ENCODE measurements at regions not wholly inside any gene's neighbourhood (a gene's known extent, or its start where the extent isn't known, plus 50 kb on each side); places are given as distances from the start of the nearest gene placed in this dataset.

- Histone ChIP-seq H3K27ac (ENCODE audit: low read length) (no peak overlapping the region), H3K4me2 (ENCODE audit: low read length) (no peak overlapping the region), H3K4me1 (ENCODE audit: low read length) (0 out of 2 replicates have a peak, but pooled peaks cover 3% of the 10 kb centered on the region)
Measured at GRCh38 chr11:23976426-23976825, 520.4 kb upstream of the LUZP2 start.

GRCh38 chr11:23976841-23977271 lies 520.0 kb upstream of the LUZP2 start:
- H3K36me3 ChIP-seq (replicated peaks; ENCODE audit: low read depth, low read length) = no peaks in the 10 kb centered on the region
- H3K4me2 ChIP-seq (ENCODE audit: low read length) = no peak overlapping the region
- H3K9me3 ChIP-seq (ENCODE audit: insufficient read depth, low read length) = no peaks in the 10 kb centered on the region
- H3K27me3 ChIP-seq (ENCODE audit: low read depth, low read length) = no peaks in the 10 kb centered on the region
- H4K20me1 ChIP-seq (ENCODE audit: insufficient read depth, low read length) = no peaks in the 10 kb centered on the region
- H2AFZ ChIP-seq (ENCODE audit: low read depth, low read length) = no peak overlapping the region
- no peak for TF ChIP-seq CTCF (IDR thresholded peaks at IDR 0.05; ENCODE audit: low read depth, low read length)
- TF ChIP-seq EZH2phosphoT487 (IDR thresholded peaks at IDR 0.05; ENCODE audit: low read depth) = no peak
- no peak overlapping the region for H3K4me3 ChIP-seq (ENCODE audit: low read length)
- no peaks in the 10 kb centered on the region for H3K79me2 ChIP-seq (ENCODE audit: low read length)
- no peak overlapping the region for H3K27ac ChIP-seq (ENCODE audit: low read length)
- 0 out of 2 replicates have a peak, but pooled peaks cover 3% of the 10 kb centered on the region for H3K4me1 ChIP-seq (ENCODE audit: low read length)
- H3K9ac ChIP-seq (ENCODE audit: low read length) = no peak overlapping the region

More at GRCh38 chr11:23976426-23976825, 520.4 kb upstream of the LUZP2 start:
- Histone ChIP-seq H3K36me3 (replicated peaks; ENCODE audit: low read depth, low read length) (no peaks in the 10 kb centered on the region), H3K9me3 (ENCODE audit: insufficient read depth, low read length) (no peaks in the 10 kb centered on the region), H2AFZ (ENCODE audit: low read depth, low read length) (no peak overlapping the region), H3K27me3 (ENCODE audit: low read depth, low read length) (no peaks in the 10 kb centered on the region), H3K4me3 (ENCODE audit: low read length) (no peak overlapping the region), H3K9ac (ENCODE audit: low read length) (no peak overlapping the region), H4K20me1 (ENCODE audit: insufficient read depth, low read length) (no peaks in the 10 kb centered on the region), H3K79me2 (ENCODE audit: low read length) (no peaks in the 10 kb centered on the region)
- TF ChIP-seq EZH2phosphoT487 (IDR thresholded peaks at IDR 0.05; ENCODE audit: low read depth) (no peak), CTCF (IDR thresholded peaks at IDR 0.05; ENCODE audit: low read depth, low read length) (no peak)

- Histone ChIP-seq H3K36me3 (replicated peaks; ENCODE audit: low read depth, low read length) (no peaks in the 10 kb centered on the region), H3K9me3 (ENCODE audit: insufficient read depth, low read length) (no peaks in the 10 kb centered on the region), H3K27me3 (ENCODE audit: low read depth, low read length) (no peaks in the 10 kb centered on the region), H3K79me2 (ENCODE audit: low read length) (no peaks in the 10 kb centered on the region), H3K27ac (ENCODE audit: low read length) (no peak overlapping the region), H3K4me2 (ENCODE audit: low read length) (no peak overlapping the region), H3K9ac (ENCODE audit: low read length) (no peak overlapping the region), H4K20me1 (ENCODE audit: insufficient read depth, low read length) (no peaks in the 10 kb centered on the region), H2AFZ (ENCODE audit: low read depth, low read length) (no peak overlapping the region), H3K4me3 (ENCODE audit: low read length) (no peak overlapping the region), H3K4me1 (ENCODE audit: low read length) (no peaks in the 10 kb centered on the region)
- TF ChIP-seq EZH2phosphoT487 (IDR thresholded peaks at IDR 0.05; ENCODE audit: low read depth) (no peak), CTCF (IDR thresholded peaks at IDR 0.05; ENCODE audit: low read depth, low read length) (no peak)
Measured at GRCh38 chr11:23988381-23989006, 508.4 kb upstream of the LUZP2 start.

GRCh38 chr11:23990346-23991164 lies 506.3 kb upstream of the LUZP2 start:
- no peaks in the 10 kb centered on the region for H4K20me1 ChIP-seq (ENCODE audit: insufficient read depth, low read length)
- H2AFZ ChIP-seq (ENCODE audit: low read depth, low read length) = no peak overlapping the region
- H3K27ac ChIP-seq (ENCODE audit: low read length) = no peak overlapping the region
- H3K36me3 ChIP-seq (replicated peaks; ENCODE audit: low read depth, low read length) = no peaks in the 10 kb centered on the region
- H3K27me3 ChIP-seq (ENCODE audit: low read depth, low read length) = no peaks in the 10 kb centered on the region
- no peak overlapping the region for H3K4me2 ChIP-seq (ENCODE audit: low read length)
- no peaks in the 10 kb centered on the region for H3K79me2 ChIP-seq (ENCODE audit: low read length)
- no peaks in the 10 kb centered on the region for H3K9me3 ChIP-seq (ENCODE audit: insufficient read depth, low read length)
- no peak overlapping the region for H3K9ac ChIP-seq (ENCODE audit: low read length)
- H3K4me1 ChIP-seq (ENCODE audit: low read length) = no peaks in the 10 kb centered on the region
- no peak overlapping the region for H3K4me3 ChIP-seq (ENCODE audit: low read length)
- TF ChIP-seq CTCF (IDR thresholded peaks at IDR 0.05; ENCODE audit: low read depth, low read length) (no peak), EZH2phosphoT487 (IDR thresholded peaks at IDR 0.05; ENCODE audit: low read depth) (no peak)
